HEK293 (cell line): ENCODE measurements at regions not wholly inside any gene's neighbourhood (a gene's known extent, or its start where the extent isn't known, plus 50 kb on each side); places are given as distances from the start of the nearest gene placed in this dataset.

Experiments used
- CTCF ChIA-PET: fragments of 350-600 bp; formaldehyde crosslinking; extraction: SDS; loops from one replicate; lab custom pipeline; 2021; ENCODE audit warnings: antibody characterized with exemption; lab: Yijun Ruan, JAX
- POLR2A ChIA-PET: fragments of 300-600 bp; formaldehyde crosslinking; extraction: SDS; loops from one replicate; lab custom pipeline; 2020; ENCODE audit warnings: antibody characterized with exemption, inconsistent platforms; lab: Yijun Ruan, JAX
- H3K27ac ChIP-seq: fragments of 200-500 bp; sonication (Bioruptor generic); 2 replicates; pipeline ENCODE4 v1.5.1; 2014; ENCODE audit warnings: low read depth, low read length, control low read depth, inconsistent platforms; ENCODE audit errors: extremely low read depth
- H3K36me3 ChIP-seq, 2 experiments: fragments of 200-500 bp in 1 of 2; sonication (Bioruptor generic) in 1 of 2; 1 replicate in 1 of 2; 2 replicates in 1 of 2; pipeline ENCODE4 v1.5.1; 2014 to 2017; ENCODE audit warnings: inconsistent platforms in 2 of 2, low read length in 2 of 2; ENCODE audit not compliant: control insufficient read depth in 2 of 2, insufficient read depth in 1 of 2
- H3K4me1 ChIP-seq: fragments of 200-500 bp; sonication (Bioruptor generic); 2 replicates; pipeline ENCODE4 v1.5.1; 2014; ENCODE audit warnings: mild to moderate bottlenecking, low read length, inconsistent platforms; ENCODE audit not compliant: control insufficient read depth, insufficient read depth
- H3K4me3 ChIP-seq: 2 replicates; pipeline ENCODE4 v1.5.1; 2011; ENCODE audit warnings: low read depth, mild to moderate bottlenecking, control low read depth, low read length, moderate library complexity
- H3K9me3 ChIP-seq: fragments of 200-500 bp; sonication (Bioruptor generic); 2 replicates; pipeline ENCODE4 v1.5.1; 2014; ENCODE audit warnings: low read depth, low read length, inconsistent platforms; ENCODE audit not compliant: control insufficient read depth, insufficient read depth
- MEIS1 ChIP-seq: sonication (generic); formaldehyde crosslinking; IDR thresholded peaks from 2 replicates; pipeline ENCODE4 v1.8.1; 2022; ENCODE audit warnings: missing genetic modification reagents, mild to moderate bottlenecking, borderline replicate concordance
- PRDM1 ChIP-seq: fragments of 450-650 bp; formaldehyde crosslinking; IDR thresholded peaks from 2 replicates; pipeline ENCODE4; 2016; ENCODE audit warnings: missing biosample characterization, missing genetic modification characterization
- PRDM6 ChIP-seq: fragments of 450-650 bp; formaldehyde crosslinking; IDR thresholded peaks from 2 replicates; pipeline ENCODE4 v1.5.1; 2017; ENCODE audit warnings: missing biosample characterization, missing genetic modification characterization
- SCRT1 ChIP-seq: fragments of 450-650 bp; formaldehyde crosslinking; IDR thresholded peaks from 2 replicates; pipeline ENCODE4 v1.5.1; 2016; ENCODE audit warnings: missing biosample characterization, missing genetic modification characterization, borderline replicate concordance
- YY1 ChIP-seq: fragments of 450-650 bp; formaldehyde crosslinking; IDR thresholded peaks from 2 replicates; pipeline ENCODE4 v1.5.1; 2018; ENCODE audit warnings: missing biosample characterization, missing genetic modification characterization
- YY2 ChIP-seq: fragments of 450-650 bp; formaldehyde crosslinking; IDR thresholded peaks from 2 replicates; pipeline ENCODE4 v1.5.1; 2016; ENCODE audit warnings: missing biosample characterization, missing genetic modification characterization
- ZBTB1 ChIP-seq: fragments of 450-650 bp; formaldehyde crosslinking; IDR thresholded peaks from 2 replicates; pipeline ENCODE4 v1.5.1; 2016; ENCODE audit warnings: missing biosample characterization, missing genetic modification characterization
- ZBTB26 ChIP-seq: fragments of 450-650 bp; formaldehyde crosslinking; optimal IDR thresholded peaks from 2 replicates; pipeline ENCODE3; 2016; ENCODE audit warnings: missing biosample characterization, mild to moderate bottlenecking, missing genetic modification characterization
- ZNF132 ChIP-seq: fragments of 450-650 bp; formaldehyde crosslinking; IDR thresholded peaks from 2 replicates; pipeline ENCODE4 v1.5.1; 2017; ENCODE audit warnings: missing biosample characterization, missing genetic modification characterization, borderline replicate concordance
- ZNF23 ChIP-seq: fragments of 450-650 bp; formaldehyde crosslinking; IDR thresholded peaks from 2 replicates; pipeline ENCODE4 v1.5.1; 2016; ENCODE audit warnings: missing biosample characterization, missing genetic modification characterization, borderline replicate concordance
- ZNF324 ChIP-seq: fragments of 450-650 bp; formaldehyde crosslinking; IDR thresholded peaks from 2 replicates; pipeline ENCODE4 v1.5.1; 2016; ENCODE audit warnings: missing biosample characterization, missing genetic modification characterization
- ZNF362 ChIP-seq: fragments of 450-650 bp; formaldehyde crosslinking; IDR thresholded peaks from 2 replicates; pipeline ENCODE4 v1.5.1; 2016; ENCODE audit warnings: missing biosample characterization, missing genetic modification characterization
- ZNF394 ChIP-seq: fragments of 450-650 bp; formaldehyde crosslinking; IDR thresholded peaks from 2 replicates; pipeline ENCODE4 v1.5.1; 2016; ENCODE audit warnings: missing biosample characterization, missing genetic modification characterization, mild to moderate bottlenecking, moderate library complexity, borderline replicate concordance
- ZNF510 ChIP-seq: fragments of 450-650 bp; formaldehyde crosslinking; IDR thresholded peaks from 2 replicates; pipeline ENCODE4 v1.5.1; 2018; ENCODE audit warnings: mild to moderate bottlenecking, missing genetic modification characterization, missing biosample characterization; ENCODE audit not compliant: insufficient replicate concordance
- ZNF530 ChIP-seq: fragments of 450-650 bp; formaldehyde crosslinking; IDR thresholded peaks from 2 replicates; pipeline ENCODE4 v1.5.1; 2016; ENCODE audit warnings: low read depth, missing biosample characterization, missing genetic modification characterization
- ZNF558 ChIP-seq: fragments of 450-650 bp; formaldehyde crosslinking; IDR thresholded peaks from 2 replicates; pipeline ENCODE4 v1.5.1; 2016; ENCODE audit warnings: missing biosample characterization, missing genetic modification characterization
- ZNF658 ChIP-seq: fragments of 450-650 bp; formaldehyde crosslinking; IDR thresholded peaks from 2 replicates; pipeline ENCODE4; 2016; ENCODE audit warnings: missing biosample characterization, missing genetic modification characterization
- ZNF660 ChIP-seq: fragments of 450-650 bp; IDR thresholded peaks from 2 replicates; pipeline ENCODE4 v1.5.1; 2018; ENCODE audit warnings: missing biosample characterization, mild to moderate bottlenecking, missing genetic modification characterization
- ZNF670 ChIP-seq: fragments of 450-650 bp; formaldehyde crosslinking; IDR thresholded peaks from 2 replicates; pipeline ENCODE4 v1.5.1; 2016; ENCODE audit warnings: missing biosample characterization, missing genetic modification characterization, low read depth
- ZNF768 ChIP-seq: fragments of 450-650 bp; formaldehyde crosslinking; IDR thresholded peaks from 2 replicates; pipeline ENCODE4 v1.5.1; 2018; ENCODE audit warnings: missing biosample characterization, mild to moderate bottlenecking, missing genetic modification characterization

- Histone ChIP-seq H3K36me3 (no peaks in the 10 kb centered on the region), H3K27ac (no peak overlapping the region), H3K4me3 (no peak overlapping the region), H3K4me1 (no peaks in the 10 kb centered on the region), H3K9me3 (no peaks in the 10 kb centered on the region)
- TF ChIP-seq ZNF768 (tag by site-specific recombination) (no peak), ZNF660 (tag by site-specific recombination) (no peak), YY1 (tag by site-specific recombination) (no peak), ZNF530 (no peak), ZNF658 (no peak)
- POLR2A ChIA-PET = no interaction called here
- CTCF ChIA-PET = no interaction called here
Measured at GRCh38 chr3:180534828-180535227, 67.1 kb upstream of the TTC14 start.

GRCh38 chr3:180538493-180538892 is 63.5 kb upstream of the TTC14 start:
- no peaks in the 10 kb centered on the region for H3K4me1 ChIP-seq
- H3K36me3 ChIP-seq = no peaks in the 10 kb centered on the region
- POLR2A ChIA-PET = no interaction called here
- CTCF ChIA-PET = no interaction called here
- H3K4me3 ChIP-seq = no peak overlapping the region
- H3K9me3 ChIP-seq = no peaks in the 10 kb centered on the region
- TF ChIP-seq ZNF362 (tag by site-specific recombination) (no peak), SCRT1 (tag by site-specific recombination) (no peak), ZNF132 (tag by site-specific recombination) (no peak), ZNF394 (no peak), ZNF23 (tag by site-specific recombination) (no peak), PRDM6 (tag by site-specific recombination) (no peak), ZNF558 (no peak), ZNF530 (no peak), ZBTB1 (tag by site-specific recombination) (no peak), ZNF660 (tag by site-specific recombination) (no peak), ZNF670 (tag by site-specific recombination) (no peak)
- no peak overlapping the region for H3K27ac ChIP-seq

GRCh38 chr3:180543877-180544276 is 58.1 kb upstream of the TTC14 start:
- H3K36me3 ChIP-seq = no peaks in the 10 kb centered on the region
- ChIA-PET POLR2A (no interaction called here), CTCF (no interaction called here)
- H3K4me3 ChIP-seq = no peak overlapping the region
- no peaks in the 10 kb centered on the region for H3K4me1 ChIP-seq
- TF ChIP-seq ZNF670 (tag by site-specific recombination) (no peak), ZBTB26 (no peak), ZNF324 (tag by site-specific recombination) (no peak), PRDM1 (tag by site-specific recombination) (no peak), MEIS1 (CRISPR knock-in tag) (no peak), ZNF510 (tag by site-specific recombination) (no peak), YY2 (tag by site-specific recombination) (no peak)
- no peaks in the 10 kb centered on the region for H3K9me3 ChIP-seq
- no peak overlapping the region for H3K27ac ChIP-seq
